ENCODE measurements at regions not wholly inside any gene's neighbourhood (a gene's known extent, or its start where the extent isn't known, plus 50 kb on each side); places are given as distances from the start of the nearest gene placed in this dataset.
"Not testable (repeated sequence)": the region's sequence is repeated elsewhere in the genome, so short reads cannot be mapped to it uniquely, and the experiment has no call there.

- no peak for ATAC-seq
- intact Hi-C loops (cut with DNase I) = no loop called here
- no peak for DNase-seq
Observed at GRCh38 chr13:47892374-47892773, 108.7 kb downstream of the SUCLA2 start.

GRCh38 chr13:47890146-47890814 lies 110.8 kb downstream of the SUCLA2 start:
- ATAC-seq (no peak), DNase-seq (no peak)
- intact Hi-C loops (cut with DNase I) = no loop called here

- ATAC-seq (no peak), DNase-seq (no peak)
- intact Hi-C loops (cut with DNase I) = no loop called here
Observed at GRCh38 chr13:47886314-47886713, 114.8 kb downstream of the SUCLA2 start.

- ATAC-seq = no peak
- intact Hi-C loops (cut with DNase I) = no loop called here
Observed at GRCh38 chr13:47875201-47875600, 125.9 kb downstream of the SUCLA2 start.

GRCh38 chr13:47873987-47874386 lies 127.1 kb downstream of the SUCLA2 start:
- DNase-seq; ATAC-seq; intact Hi-C loops (cut with DNase I): not testable (repeated sequence)

More at GRCh38 chr13:47875201-47875600, 125.9 kb downstream of the SUCLA2 start:
- DNase-seq = no peak

GRCh38 chr13:47873319-47873718 lies 127.8 kb downstream of the SUCLA2 start:
- DNase-seq; ATAC-seq; intact Hi-C loops (cut with DNase I): not testable (repeated sequence)

- ATAC-seq (no peak), DNase-seq (no peak)
- intact Hi-C loops (cut with DNase I) = no loop called here
Observed at GRCh38 chr13:47869776-47870175, 131.3 kb downstream of the SUCLA2 start.

GRCh38 chr13:47865883-47866282 lies 135.2 kb downstream of the SUCLA2 start:
- DNase-seq = no peak
- intact Hi-C loops (cut with DNase I) = no loop called here
- ATAC-seq = no peak

GRCh38 chr13:47862841-47863240 lies 138.2 kb downstream of the SUCLA2 start:
- no peak for ATAC-seq
- intact Hi-C loops (cut with DNase I) = no loop called here
- no peak for DNase-seq

- DNase-seq (no peak), ATAC-seq (no peak)
- intact Hi-C loops (cut with DNase I) = no loop called here
Observed at GRCh38 chr13:47859165-47859564, 141.9 kb downstream of the SUCLA2 start.

- intact Hi-C loops (cut with DNase I) = no loop called here
- ATAC-seq (no peak), DNase-seq (no peak)
Observed at GRCh38 chr13:47858042-47859025, 142.7 kb downstream of the SUCLA2 start.

- DNase-seq = no peak
- intact Hi-C loops (cut with DNase I) = no loop called here
- no peak for ATAC-seq
Observed at GRCh38 chr13:47853236-47853635, 147.8 kb downstream of the SUCLA2 start.

GRCh38 chr13:47846886-47847285 lies 154.2 kb downstream of the SUCLA2 start:
- intact Hi-C loops (cut with DNase I) = no loop called here
- no peak for DNase-seq

GRCh38 chr13:47845981-47846380 lies 155.1 kb downstream of the SUCLA2 start:
- no peak for DNase-seq
- no peak for ATAC-seq
- intact Hi-C loops (cut with DNase I) = no loop called here

More at GRCh38 chr13:47846886-47847285, 154.2 kb downstream of the SUCLA2 start:
- no peak for ATAC-seq

GRCh38 chr13:47843005-47843404 lies 158.1 kb downstream of the SUCLA2 start:
- no peak for DNase-seq
- intact Hi-C loops (cut with DNase I) = no loop called here
- no peak for ATAC-seq

- intact Hi-C loops (cut with DNase I) = no loop called here
- ATAC-seq = no peak
- no peak for DNase-seq
Observed at GRCh38 chr13:47841151-47841550, 159.9 kb downstream of the SUCLA2 start.

GRCh38 chr13:47837906-47838305 lies 163.2 kb downstream of the SUCLA2 start:
- ATAC-seq (no peak), DNase-seq (no peak)
- intact Hi-C loops (cut with DNase I) = no loop called here

- no peak for ATAC-seq
- no peak for DNase-seq
- intact Hi-C loops (cut with DNase I) = no loop called here
Observed at GRCh38 chr13:47837104-47837880, 163.8 kb downstream of the SUCLA2 start.

GRCh38 chr13:47835470-47836228 lies 165.4 kb downstream of the SUCLA2 start:
- DNase-seq (no peak), ATAC-seq (no peak)
- intact Hi-C loops (cut with DNase I) = no loop called here

Data from left cardiac atrium (tissue), 4 donors.